Large intestine (tissue), 3 donors: ENCODE measurements at regions not wholly inside any gene's neighbourhood (a gene's known extent, or its start where the extent isn't known, plus 50 kb on each side); places are given as distances from the start of the nearest gene placed in this dataset.
"Not testable (repeated sequence)": the region's sequence is repeated elsewhere in the genome, so short reads cannot be mapped to it uniquely, and the experiment has no call there.

Experiments
- DNase-seq, 2 donors: peaks; one replicate each; pipeline versions ENCODE4 v3.0.0 to v3.0.0-alpha.2; 2013
- H3K27ac ChIP-seq: one replicate; pipeline ENCODE4 v1.5.1; 2013; ENCODE audit warnings: low read length
- H3K27me3 ChIP-seq: 2 replicates; pipeline ENCODE4 v1.6.1; 2013; ENCODE audit warnings: low read length; ENCODE audit not compliant: control insufficient read depth, insufficient read depth
- H3K36me3 ChIP-seq: 2 replicates; pipeline ENCODE4 v1.6.1; 2013; ENCODE audit warnings: low read length; ENCODE audit not compliant: control insufficient read depth, insufficient read depth
- H3K4me1 ChIP-seq: one replicate; pipeline ENCODE4 v1.6.1; 2013; ENCODE audit warnings: low read length; ENCODE audit not compliant: control insufficient read depth, insufficient read depth
- H3K4me3 ChIP-seq: one replicate; pipeline ENCODE4 v1.5.1; 2013; ENCODE audit warnings: low read length
- H3K9me3 ChIP-seq: one replicate; pipeline ENCODE4 v1.6.1; 2013; ENCODE audit warnings: mild to moderate bottlenecking, low read depth, low read length, moderate library complexity; ENCODE audit not compliant: control insufficient read depth
- WGBS: methylation state at CpG from one replicate; pipeline ENCODE4 v1.1.5; 2013; ENCODE audit warnings: low lambda C conversion rate; ENCODE audit not compliant: insufficient coverage; 5-methylcytosine and 5-hydroxymethylcytosine counted together

- Histone ChIP-seq H3K27ac (no peak overlapping the region), H3K4me1 (no peaks in the 10 kb centered on the region), H3K9me3 (no peaks in the 10 kb centered on the region), H3K36me3 (no peaks in the 10 kb centered on the region), H3K27me3 (no peaks in the 10 kb centered on the region), H3K4me3 (no peak overlapping the region)
- no peak for DNase-seq
Measured at GRCh38 chr7:45296748-45297147, 139.2 kb downstream of the RAMP3 start.

- Histone ChIP-seq H3K9me3 (no peaks in the 10 kb centered on the region), H3K4me1 (no peaks in the 10 kb centered on the region), H3K27me3 (no peaks in the 10 kb centered on the region), H3K36me3 (no peaks in the 10 kb centered on the region), H3K4me3 (no peak overlapping the region), H3K27ac (no peak overlapping the region)
- DNase-seq: no peak
- WGBS: no CpG with 5 or more reads among the region's 3 CpGs
Measured at GRCh38 chr7:45306752-45307305, 149.2 kb downstream of the RAMP3 start.

GRCh38 chr7:45311597-45311996, 154.0 kb downstream of the RAMP3 start:
- H3K27ac ChIP-seq: no peak overlapping the region
- H3K27me3 ChIP-seq: no peaks in the 10 kb centered on the region
- no peak for DNase-seq
- no peaks in the 10 kb centered on the region for H3K36me3 ChIP-seq
- H3K4me3 ChIP-seq: no peak overlapping the region
- WGBS: no CpG with 5 or more reads among the region's 5 CpGs
- H3K9me3 ChIP-seq: no peaks in the 10 kb centered on the region
- no peaks in the 10 kb centered on the region for H3K4me1 ChIP-seq

GRCh38 chr7:45315512-45315911, 157.9 kb downstream of the RAMP3 start:
- H3K27me3 ChIP-seq, H3K4me1 ChIP-seq, H3K27ac ChIP-seq, H3K4me3 ChIP-seq, DNase-seq, H3K36me3 ChIP-seq, H3K9me3 ChIP-seq: not testable (repeated sequence)
- no CpG with 5 or more reads among the region's 7 CpGs for WGBS

GRCh38 chr7:45324683-45325237, 167.2 kb downstream of the RAMP3 start:
- no peaks in the 10 kb centered on the region for H3K36me3 ChIP-seq

GRCh38 chr7:45325378-45325777, 167.8 kb downstream of the RAMP3 start:
- H3K4me1 ChIP-seq: no peaks in the 10 kb centered on the region
- no peak overlapping the region for H3K27ac ChIP-seq
- no peak for DNase-seq
- no peaks in the 10 kb centered on the region for H3K36me3 ChIP-seq
- no peak overlapping the region for H3K4me3 ChIP-seq
- H3K27me3 ChIP-seq: no peaks in the 10 kb centered on the region
- no peaks in the 10 kb centered on the region for H3K9me3 ChIP-seq
- WGBS: no CpG with 5 or more reads among the region's 3 CpGs

More at GRCh38 chr7:45324683-45325237, 167.2 kb downstream of the RAMP3 start:
- no peaks in the 10 kb centered on the region for H3K9me3 ChIP-seq
- DNase-seq: no peak
- WGBS: 80% methylated on average over 1 of the region's 4 CpGs
- no peak overlapping the region for H3K4me3 ChIP-seq
- no peak overlapping the region for H3K27ac ChIP-seq
- no peaks in the 10 kb centered on the region for H3K27me3 ChIP-seq
- H3K4me1 ChIP-seq: no peaks in the 10 kb centered on the region

- Histone ChIP-seq H3K4me1 (no peaks in the 10 kb centered on the region), H3K27me3 (no peaks in the 10 kb centered on the region), H3K4me3 (no peak overlapping the region), H3K9me3 (no peaks in the 10 kb centered on the region), H3K36me3 (no peaks in the 10 kb centered on the region), H3K27ac (no peak overlapping the region)
- no CpG with 5 or more reads among the region's 5 CpGs for WGBS
- no peak for DNase-seq
Measured at GRCh38 chr7:45328403-45328981, 170.9 kb downstream of the RAMP3 start.

- 100% methylated on average over 1 of the region's 1 CpG for WGBS
- no peaks in the 10 kb centered on the region for H3K27me3 ChIP-seq
Measured at GRCh38 chr7:45331563-45331962, 174.0 kb downstream of the RAMP3 start.

GRCh38 chr7:45335024-45335423, 177.4 kb downstream of the RAMP3 start:
- DNase-seq, H3K36me3 ChIP-seq, H3K27ac ChIP-seq, H3K9me3 ChIP-seq, H3K27me3 ChIP-seq, H3K4me1 ChIP-seq, H3K4me3 ChIP-seq: not testable (repeated sequence)
- no CpG with 5 or more reads among the region's 2 CpGs for WGBS

More at GRCh38 chr7:45331563-45331962, 174.0 kb downstream of the RAMP3 start:
- H3K4me1 ChIP-seq: no peaks in the 10 kb centered on the region
- H3K36me3 ChIP-seq: no peaks in the 10 kb centered on the region
- no peak overlapping the region for H3K4me3 ChIP-seq
- no peak for DNase-seq
- no peaks in the 10 kb centered on the region for H3K9me3 ChIP-seq
- no peak overlapping the region for H3K27ac ChIP-seq

GRCh38 chr7:45342236-45342635, 184.6 kb downstream of the RAMP3 start:
- H3K4me3 ChIP-seq: no peak overlapping the region
- DNase-seq: peak in 1 of 2 donors; percentile 7
- no CpG with 5 or more reads among the region's 5 CpGs for WGBS
- no peaks in the 10 kb centered on the region for H3K27me3 ChIP-seq
- H3K9me3 ChIP-seq: no peaks in the 10 kb centered on the region
- no peak overlapping the region for H3K27ac ChIP-seq
- H3K36me3 ChIP-seq: no peaks in the 10 kb centered on the region
- H3K4me1 ChIP-seq: no peaks in the 10 kb centered on the region

GRCh38 chr7:45343746-45344145, 186.2 kb downstream of the RAMP3 start:
- Histone ChIP-seq H3K27me3 (no peaks in the 10 kb centered on the region), H3K4me1 (no peaks in the 10 kb centered on the region), H3K4me3 (no peak overlapping the region), H3K36me3 (no peaks in the 10 kb centered on the region), H3K27ac (no peak overlapping the region), H3K9me3 (no peaks in the 10 kb centered on the region)
- WGBS: 25% methylated on average over 4 of the region's 6 CpGs
- no peak for DNase-seq
